ENCODE measurements at regions not wholly inside any gene's neighbourhood (a gene's known extent, or its start where the extent isn't known, plus 50 kb on each side); places are given as distances from the start of the nearest gene placed in this dataset.

- no peak for DNase-seq
Measured at GRCh38 chr4:174586651-174587050, 64.4 kb upstream of the HPGD start.

- DNase-seq: no peak
Measured at GRCh38 chr4:174583056-174583455, 60.8 kb upstream of the HPGD start.

GRCh38 chr4:174582463-174582862 is 60.2 kb upstream of the HPGD start:
- no peak for DNase-seq

GRCh38 chr4:174581901-174582300 is 59.6 kb upstream of the HPGD start:
- DNase-seq: no peak

GRCh38 chr4:174580597-174580996 is 58.3 kb upstream of the HPGD start:
- peak; percentile 54 for DNase-seq

- no peak for DNase-seq
Measured at GRCh38 chr4:174579421-174579820, 57.1 kb upstream of the HPGD start.

GRCh38 chr4:174578366-174578765 is 56.1 kb upstream of the HPGD start:
- no peak for DNase-seq

GRCh38 chr4:174575436-174575835 is 53.1 kb upstream of the HPGD start:
- DNase-seq: no peak

All from OCI-M1 (cell line).